Nucleus accumbens (tissue), 56 donors: ENCODE measurements at regions not wholly inside any gene's neighbourhood (a gene's known extent, or its start where the extent isn't known, plus 50 kb on each side); places are given as distances from the start of the nearest gene placed in this dataset.

Experiments
- DNase-seq, 56 donors: peaks; one replicate each; lab custom pipeline; 2025; lab: John Stamatoyannopoulos, UW

DNA sequence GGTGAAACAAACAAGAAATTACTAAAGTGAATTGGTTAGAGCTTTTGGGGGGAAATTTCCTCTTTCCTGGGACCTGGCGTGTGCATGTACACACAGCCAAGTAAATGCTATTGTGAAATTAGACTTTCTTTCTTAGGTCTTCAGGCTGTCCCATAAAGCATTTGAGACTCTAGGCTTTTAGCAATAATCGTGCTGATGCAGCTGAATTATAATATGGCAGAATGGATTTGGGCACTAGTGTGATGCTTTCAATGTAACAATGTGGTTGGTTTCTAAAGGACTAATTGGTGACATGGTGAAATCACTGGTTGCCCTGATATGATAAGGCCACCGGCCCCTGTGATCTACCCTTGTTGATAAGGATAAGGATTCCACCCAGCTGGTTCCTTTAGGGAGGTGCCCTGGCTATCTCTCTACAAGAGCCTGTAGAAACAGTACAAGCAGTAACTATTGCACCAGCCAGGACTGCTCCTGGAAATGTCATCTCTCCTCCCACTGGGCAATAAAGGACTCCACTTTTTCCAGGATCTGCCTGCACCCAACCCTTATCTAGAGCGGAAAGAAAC is 164.1 kb downstream of the TFAP2A start:
- no peak for DNase-seq

DNA sequence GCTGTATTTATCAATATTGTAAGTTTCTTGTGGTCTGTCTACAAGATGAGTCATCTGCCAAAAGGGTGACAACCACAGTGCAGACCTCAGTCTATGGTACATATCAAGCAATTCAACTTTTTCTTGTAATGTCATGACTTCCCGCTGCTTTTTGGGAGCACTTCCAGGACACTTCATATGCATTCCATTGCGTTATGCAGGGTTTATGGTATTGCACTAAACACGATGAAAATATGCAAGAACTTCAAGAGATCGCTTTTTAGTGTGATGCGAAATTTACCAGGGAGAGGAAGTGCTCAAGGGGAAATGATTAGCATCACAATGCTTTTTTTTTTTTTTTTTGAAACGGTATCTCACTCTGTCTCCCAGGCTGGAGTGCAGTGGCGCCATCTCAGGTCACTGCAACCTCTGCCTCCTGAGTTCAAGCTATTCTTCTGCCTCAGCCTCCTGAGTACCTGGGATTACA is 166.5 kb downstream of the TFAP2A start:
- no peak for DNase-seq

DNA sequence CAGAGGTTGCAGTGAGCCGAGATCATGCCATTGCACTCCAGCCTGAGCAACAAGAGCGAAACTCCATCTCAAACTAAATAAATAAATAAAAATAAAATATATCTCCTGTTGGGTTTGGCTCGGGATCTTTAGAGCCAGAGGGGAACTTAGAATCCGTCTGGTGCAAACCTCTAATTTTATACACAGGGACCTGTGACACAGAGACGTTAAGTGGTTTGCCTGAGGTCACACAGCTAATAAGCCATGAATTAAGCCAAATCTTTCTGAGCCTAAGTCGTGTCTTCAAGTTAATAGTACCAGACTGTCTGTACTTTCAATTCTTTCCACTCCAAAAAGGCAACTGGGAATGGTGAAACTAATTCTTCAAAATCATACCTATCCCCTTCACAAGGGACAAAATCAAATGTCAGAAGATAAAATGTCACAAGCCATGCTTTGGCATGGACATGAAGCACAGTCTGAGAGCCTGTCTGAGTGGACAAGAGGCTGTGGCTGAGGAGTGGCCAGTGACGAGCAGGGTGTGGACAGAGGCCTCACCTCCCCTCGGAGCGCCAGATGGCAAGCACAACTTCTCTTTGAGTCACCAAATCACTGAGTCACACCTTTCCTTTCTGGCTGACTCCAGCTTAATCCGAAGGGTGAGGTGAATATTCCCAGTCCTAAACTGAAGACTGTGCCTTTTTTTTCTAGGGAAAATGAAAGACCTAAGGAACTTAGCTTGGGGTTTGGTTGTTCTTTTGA is 177.4 kb downstream of the TFAP2A start:
- DNase-seq = no peak

DNA sequence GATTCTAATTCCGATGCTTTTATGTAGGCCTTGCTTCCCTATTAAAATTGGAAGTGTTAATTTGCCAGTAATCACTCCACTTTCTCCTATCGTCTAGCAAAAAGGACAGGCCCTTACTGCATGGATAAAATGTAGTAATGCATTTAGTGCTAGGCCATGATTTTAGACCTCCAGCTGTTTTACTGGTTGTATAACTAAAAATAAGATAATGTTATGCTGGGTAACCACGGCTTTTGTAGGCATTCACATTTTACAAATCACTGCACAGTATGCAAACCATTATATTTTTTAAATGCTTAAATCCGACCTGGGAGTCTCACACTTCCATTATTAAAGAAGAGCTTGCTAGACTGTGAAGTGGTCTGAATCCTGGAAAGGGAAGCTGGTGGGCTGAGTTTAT is 179.5 kb downstream of the TFAP2A start:
- DNase-seq = no peak

DNA sequence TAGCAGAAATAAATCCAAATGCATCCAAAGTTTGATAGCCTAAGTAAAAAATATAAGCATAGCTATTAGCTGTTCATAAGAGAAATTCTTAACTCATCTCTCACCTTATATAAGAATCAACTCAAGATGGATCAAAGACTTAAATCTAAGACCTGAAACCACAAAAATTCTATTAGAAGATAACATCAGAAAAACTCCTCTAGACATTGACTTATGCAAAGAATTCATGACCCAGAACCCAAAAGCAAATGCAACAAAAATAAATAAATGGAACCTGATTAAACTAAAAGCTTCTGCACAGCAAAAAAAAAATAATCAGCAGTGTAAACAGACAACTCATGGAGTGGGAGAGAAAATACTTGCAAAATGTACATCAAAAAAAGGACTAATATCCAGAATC is 184.3 kb downstream of the TFAP2A start:
- DNase-seq = no peak

DNA sequence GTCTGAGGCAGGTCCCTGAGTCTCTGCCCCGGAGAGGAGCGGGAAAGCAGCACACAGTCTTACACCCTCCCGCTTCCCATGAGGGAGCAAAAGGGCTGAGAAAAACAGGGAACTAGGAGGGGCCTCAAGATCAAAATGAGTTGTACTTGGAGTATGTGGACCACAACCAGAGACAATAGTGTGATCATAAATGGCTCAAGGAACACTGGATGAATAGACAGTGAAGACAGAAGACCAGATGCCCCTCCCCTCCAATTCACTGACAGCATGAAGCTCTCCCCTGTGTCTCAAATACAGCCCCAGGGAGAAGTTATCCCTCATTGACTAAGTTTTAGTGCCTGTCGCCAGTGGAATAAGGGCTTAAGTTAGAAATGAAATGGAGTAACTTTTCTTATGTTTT is 191.0 kb downstream of the TFAP2A start:
- DNase-seq = no peak

DNA sequence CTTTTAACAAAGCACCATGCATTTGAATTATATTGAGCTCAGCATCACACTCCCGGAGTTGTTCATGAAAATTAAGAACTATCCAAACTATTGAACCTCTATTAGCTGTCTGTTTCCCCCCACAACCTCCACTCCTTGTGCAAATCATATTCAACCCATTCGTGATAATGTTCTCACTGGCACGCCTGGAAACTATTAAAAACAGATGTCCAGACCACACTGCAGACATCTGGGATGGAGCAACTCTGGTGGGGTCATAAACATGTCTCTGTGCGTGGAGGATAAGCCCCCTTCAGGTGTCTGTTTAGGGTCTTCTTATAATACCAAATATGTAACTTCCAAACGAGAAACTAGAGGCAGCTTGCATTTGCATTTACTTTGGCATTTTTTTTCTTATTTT is 193.7 kb downstream of the TFAP2A start:
- no peak for DNase-seq

- DNase-seq = no peak
Measured at GRCh38 chr6:10219510-10219909, 195.4 kb downstream of the TFAP2A start.

DNA sequence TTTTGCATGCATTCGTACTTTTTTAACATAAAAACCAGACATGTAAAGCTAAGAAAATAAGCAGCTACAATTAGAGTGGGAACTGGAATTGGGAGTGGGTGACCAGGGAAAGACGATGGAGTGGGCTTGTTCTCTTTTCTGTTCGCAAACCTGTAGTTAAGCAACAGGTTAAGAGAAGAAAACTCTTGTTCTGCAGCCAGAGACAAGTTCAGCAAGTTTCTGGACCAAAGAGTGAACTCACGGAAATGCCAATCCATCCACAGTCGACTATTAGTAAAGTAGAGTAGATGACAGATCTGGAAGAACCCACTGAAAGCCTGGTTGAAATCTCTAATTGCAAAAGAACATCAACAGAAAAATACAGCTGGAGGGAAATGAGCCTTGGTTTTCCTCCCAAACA is 197.8 kb downstream of the TFAP2A start:
- DNase-seq = no peak

DNA sequence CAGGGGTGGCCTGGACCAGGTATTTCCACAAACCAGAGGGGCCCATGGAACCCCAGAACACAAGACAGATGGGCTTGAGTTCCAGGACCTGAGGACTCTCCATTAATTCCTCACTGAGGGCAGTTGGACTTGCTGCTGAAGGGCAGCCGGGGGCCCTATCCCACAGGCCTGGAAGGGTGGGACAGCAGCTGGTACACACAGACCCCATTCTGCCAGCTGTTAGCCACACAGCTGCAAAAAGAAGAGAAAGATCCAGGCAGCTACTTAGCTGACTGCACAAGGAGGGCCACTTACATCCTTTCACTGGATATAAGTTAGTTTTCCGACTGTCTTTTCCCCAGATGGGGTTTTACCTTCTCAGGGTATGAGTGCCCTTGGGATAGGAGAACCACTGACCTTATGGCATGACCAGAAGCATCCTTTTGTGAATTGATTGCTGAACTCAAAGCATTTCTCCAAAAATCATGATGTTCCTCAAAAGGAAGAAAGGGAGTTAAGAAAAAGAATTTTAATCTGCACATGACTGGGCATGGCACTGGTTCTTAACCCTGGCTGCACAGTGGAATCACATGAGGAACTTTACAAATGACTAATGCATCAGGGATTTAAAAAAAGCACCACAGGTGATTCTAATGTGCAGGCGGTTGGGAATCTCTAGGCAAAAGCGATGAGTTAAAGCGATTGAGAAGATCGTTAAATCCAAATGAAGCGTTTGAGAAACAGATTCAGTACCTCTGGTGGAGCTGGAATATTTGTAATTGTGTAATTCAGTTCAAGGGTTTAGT is 199.4 kb downstream of the TFAP2A start:
- DNase-seq = no peak

GRCh38 chr6:10210052-10210451 is 204.8 kb downstream of the TFAP2A start:
- peak in 1 of 56 donors; percentile 11 for DNase-seq

- no peak for DNase-seq
Measured at GRCh38 chr6:10205892-10206291, 209.0 kb downstream of the TFAP2A start.

- DNase-seq = no peak
Measured at GRCh38 chr6:10205120-10205519, 209.8 kb downstream of the TFAP2A start.

DNA sequence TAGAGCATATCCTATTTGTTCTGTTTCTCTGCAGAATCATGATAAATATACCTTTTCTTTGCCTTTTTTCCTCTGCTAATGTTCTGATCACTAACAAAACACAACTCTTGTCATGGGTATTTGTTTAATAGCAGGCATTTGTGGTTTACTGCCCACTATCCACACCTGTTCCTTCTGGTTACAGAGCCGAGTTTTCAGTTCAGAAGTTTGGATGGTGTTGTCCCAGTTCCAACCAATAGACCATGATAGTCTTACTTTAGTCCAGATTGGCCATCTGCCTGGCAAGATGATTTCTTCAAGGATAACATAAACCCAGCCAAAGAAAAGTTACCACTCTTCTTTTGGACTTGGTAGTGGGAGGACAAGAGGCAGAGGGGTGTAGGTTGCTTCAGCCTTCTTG is 211.2 kb downstream of the TFAP2A start:
- no peak for DNase-seq

GRCh38 chr6:10202581-10202980 is 212.3 kb downstream of the TFAP2A start:
- no peak for DNase-seq

DNA sequence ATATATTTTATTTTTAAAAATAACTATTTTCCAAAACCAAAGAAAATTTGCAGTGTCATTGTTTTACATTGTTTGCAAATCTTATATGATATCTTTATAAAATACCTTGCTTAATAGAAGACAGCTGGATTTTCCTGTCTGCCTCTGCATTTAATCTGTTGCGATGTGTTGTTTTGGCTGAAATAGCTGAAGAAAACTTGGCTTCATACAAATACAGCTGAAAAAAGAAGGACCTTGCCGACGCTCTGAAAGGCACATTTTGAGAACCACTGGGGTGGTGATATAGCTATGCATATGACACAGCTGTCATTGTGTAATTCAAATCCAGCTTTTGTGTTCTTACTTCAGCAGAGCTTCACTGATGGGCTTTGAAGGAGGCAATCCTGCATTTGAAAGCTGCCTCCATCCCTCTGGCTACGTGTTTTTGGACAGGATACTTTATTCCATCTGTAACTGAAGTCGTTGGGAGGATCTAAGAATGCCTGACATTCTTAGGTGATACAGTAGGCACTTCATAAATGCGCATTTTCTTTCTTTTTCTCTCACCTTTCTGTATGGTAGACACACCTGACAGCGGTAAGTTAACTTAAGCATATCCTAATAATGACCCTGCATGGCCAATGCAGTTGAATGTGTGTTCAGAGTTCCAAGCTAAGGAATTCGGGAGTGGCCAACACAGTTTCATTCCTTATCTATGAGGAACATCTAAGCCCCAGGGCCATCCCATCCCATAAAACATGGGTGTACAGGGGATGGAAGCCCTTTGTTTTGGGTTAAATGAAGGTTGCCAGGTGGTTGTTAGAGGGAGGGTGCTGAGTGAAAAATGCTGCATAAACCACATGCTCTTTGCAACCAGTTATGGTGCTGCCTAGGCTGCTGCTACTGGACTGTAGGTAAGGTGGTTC is 213.0 kb downstream of the TFAP2A start:
- no peak for DNase-seq

DNA sequence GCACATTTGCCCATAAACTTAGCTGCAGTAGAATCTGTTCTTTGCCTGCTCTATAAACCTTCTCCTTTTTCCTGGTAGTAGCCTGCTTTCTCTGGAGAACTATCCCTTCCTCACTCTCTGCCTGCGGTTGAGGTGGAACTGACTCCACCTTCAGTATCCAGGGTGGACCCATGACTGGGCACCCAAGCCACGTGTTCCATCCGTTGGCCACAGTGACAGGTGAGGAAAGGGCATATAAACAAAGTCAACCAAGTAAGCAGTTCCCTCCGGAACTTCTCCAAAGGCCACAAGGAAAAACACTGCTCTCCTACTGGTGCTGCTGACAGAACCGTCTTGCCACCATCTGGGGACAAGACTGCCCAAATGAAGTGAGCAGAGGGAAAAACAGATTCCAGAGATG is 218.8 kb downstream of the TFAP2A start:
- no peak for DNase-seq

- no peak for DNase-seq
Measured at GRCh38 chr6:10194816-10195672, 219.8 kb downstream of the TFAP2A start.

DNA sequence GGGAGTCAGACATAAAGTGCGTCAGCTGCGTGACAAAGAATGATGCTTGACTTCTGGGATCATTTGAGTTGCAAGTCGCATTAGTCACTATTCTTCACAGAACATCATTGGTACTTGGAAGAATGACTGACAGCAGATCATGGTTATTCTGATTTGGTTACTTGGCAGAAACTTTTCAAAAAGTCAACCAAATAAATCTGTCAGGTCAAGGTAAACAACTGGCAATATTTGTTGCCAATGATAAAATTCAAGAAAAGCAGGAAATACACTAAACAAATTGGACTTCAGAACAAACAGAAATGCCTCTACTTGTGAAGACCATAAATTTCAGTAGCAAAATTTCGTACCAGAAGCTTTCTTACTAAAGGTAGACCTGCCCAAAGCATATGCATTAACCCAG is 221.6 kb downstream of the TFAP2A start:
- no peak for DNase-seq

DNA sequence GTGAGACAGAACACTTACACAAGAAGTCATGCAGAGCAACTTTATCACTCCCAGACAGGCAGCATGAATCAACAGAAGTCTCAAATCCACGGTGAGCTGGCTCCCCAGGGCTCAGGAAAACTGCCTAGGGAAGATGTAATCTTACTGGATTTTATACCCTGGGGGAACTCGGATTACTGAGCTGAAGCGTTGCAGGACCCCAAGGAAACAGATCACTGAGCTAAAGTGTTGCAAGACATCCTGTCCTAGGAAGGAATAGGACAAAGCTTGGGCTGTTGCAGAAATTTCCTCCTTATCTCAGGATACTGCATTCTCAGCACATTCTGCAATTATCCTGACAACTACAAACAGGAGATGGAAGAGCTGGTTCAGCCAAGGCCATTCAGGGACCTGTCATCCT is 224.8 kb downstream of the TFAP2A start:
- no peak for DNase-seq
